CD1c-positive myeloid dendritic cell (primary cell): ENCODE measurements at regions not wholly inside any gene's neighbourhood (a gene's known extent, or its start where the extent isn't known, plus 50 kb on each side); places are given as distances from the start of the nearest gene placed in this dataset.

Source experiments
- DNase-seq: peaks from one replicate; pipeline ENCODE4 v3.0.0-alpha.2; 2016; ENCODE audit errors: extremely low spot score

DNA sequence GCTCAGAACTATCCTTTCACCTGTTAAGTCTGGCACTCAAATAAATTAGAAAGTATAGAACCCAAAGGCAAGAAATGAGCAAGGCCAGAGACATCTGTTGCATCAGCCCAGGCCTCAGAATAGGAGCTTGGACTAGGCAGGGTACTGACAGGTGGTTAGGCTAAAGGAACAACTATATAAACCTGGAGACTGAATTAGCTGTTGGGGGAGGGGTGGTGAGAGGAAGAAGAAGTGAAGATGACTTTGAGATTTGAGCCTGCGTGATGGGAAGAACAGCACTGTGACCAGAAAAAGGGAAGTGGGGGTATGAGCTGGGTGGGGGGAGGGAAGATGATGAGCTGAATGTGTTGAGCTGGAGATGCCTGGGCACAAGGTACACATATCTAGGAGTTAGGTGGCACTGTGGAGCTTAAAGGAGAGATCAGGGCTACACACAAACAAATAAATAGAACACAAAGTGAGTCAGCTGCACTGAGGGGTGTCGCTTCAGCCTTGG, 244.7 kb downstream of the PTEN start:
- peak; percentile 66 for DNase-seq

DNA sequence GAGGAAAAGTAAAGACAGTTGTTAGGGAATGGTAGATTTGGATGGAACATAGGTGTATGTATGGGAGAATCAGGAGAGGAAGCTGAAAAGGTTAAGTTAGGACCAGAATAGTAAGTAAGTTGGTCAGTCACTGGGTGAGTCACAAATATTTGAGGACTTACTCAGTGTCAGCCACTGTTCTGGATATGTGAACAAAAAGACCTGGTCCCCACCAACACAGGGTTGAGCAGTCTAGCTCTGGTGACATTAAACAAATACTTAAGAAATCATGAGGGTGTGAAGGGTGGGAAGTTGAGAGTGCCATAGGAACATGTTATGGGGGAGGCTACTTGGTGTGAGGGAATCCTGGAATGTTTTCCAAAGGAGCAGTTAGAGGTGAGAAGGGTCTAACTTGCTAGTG, 246.9 kb downstream of the PTEN start:
- DNase-seq: no peak

DNA sequence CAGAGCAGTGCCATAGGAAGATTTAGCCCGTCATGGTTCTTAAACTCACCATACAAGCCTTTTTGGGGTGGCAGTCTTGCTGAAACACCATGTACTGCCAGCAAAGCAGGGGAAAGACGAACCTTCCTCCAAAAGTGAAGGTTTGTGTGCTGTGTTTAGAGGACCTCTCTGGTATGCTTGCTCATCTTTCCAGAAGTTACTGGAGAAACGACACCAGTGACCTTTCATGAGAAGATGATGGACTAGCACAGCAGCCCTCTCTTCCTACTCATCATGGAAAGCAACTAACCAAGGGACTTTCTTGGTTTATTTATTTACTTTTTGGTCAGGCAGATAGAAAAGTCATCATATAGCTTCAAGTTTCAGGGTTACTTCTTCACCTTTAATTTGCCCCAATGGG, 247.4 kb downstream of the PTEN start:
- no peak for DNase-seq

DNA sequence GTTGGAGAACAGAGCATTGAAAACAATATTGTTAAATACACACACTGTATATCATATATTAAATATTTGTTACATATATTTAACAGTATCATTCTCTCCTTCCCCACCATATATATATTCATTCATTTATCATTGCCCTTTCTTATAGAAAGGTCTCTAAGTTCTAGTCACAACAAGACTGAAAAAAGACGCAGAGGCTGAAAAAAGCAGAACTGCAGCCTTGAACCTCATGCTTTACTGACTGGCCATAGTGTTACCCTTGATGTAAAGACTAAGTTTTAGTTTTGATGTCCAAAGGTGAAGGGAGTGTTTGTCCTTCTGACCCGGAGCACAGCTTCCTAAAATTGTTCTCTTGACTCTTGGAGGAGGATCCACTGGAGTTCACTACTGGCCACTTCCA, 247.9 kb downstream of the PTEN start:
- peak; percentile 35 for DNase-seq

- peak; percentile 25 for DNase-seq
Measured at GRCh38 chr10:88113232-88113631, 249.8 kb downstream of the PTEN start.

- no peak for DNase-seq
Measured at GRCh38 chr10:88113657-88114272, 250.3 kb downstream of the PTEN start.

DNA sequence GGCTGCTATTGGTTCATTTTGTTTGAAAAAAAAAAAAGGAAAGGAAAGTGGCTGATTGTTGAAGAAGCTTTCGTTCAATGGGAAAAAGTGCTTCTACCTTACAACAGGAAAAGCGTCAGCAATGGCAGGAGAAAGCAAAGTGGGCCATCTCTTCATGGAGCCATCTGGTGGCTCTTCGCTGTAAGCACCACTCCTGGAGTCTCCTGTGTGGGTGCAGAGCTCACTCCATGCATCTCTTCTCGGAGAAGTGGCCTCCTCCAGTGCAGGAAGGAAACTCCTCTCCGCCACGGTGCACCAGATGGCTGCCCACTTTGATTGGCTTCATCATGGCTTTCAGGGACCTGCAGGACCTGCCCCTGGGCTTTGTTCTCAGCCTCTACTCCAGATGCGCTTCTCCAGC, 250.9 kb downstream of the PTEN start:
- DNase-seq: peak; percentile 64

- no peak for DNase-seq
Measured at GRCh38 chr10:88115407-88115806, 252.0 kb downstream of the PTEN start.

- no peak for DNase-seq
Measured at GRCh38 chr10:88115968-88116367, 252.5 kb downstream of the PTEN start.

DNA sequence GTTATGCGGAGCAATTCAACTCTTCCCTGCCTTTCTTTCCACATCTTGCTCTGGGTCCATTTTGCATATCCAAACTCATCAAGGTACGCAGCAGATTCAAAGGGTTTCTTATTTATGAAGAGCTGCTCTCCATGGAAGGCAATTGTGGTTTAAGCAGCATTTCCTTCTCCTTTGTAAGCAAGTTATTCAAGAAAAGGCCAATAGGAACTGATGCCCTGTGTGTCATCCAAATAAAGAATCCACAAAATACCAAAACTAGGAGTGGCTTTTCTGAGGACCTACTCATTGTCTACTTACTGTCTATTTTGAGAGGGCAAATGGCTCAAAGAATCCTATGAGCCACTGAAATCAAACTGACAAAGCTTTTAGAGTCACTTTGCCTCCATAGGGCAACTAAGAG, 253.1 kb downstream of the PTEN start:
- peak; percentile 50 for DNase-seq

DNA sequence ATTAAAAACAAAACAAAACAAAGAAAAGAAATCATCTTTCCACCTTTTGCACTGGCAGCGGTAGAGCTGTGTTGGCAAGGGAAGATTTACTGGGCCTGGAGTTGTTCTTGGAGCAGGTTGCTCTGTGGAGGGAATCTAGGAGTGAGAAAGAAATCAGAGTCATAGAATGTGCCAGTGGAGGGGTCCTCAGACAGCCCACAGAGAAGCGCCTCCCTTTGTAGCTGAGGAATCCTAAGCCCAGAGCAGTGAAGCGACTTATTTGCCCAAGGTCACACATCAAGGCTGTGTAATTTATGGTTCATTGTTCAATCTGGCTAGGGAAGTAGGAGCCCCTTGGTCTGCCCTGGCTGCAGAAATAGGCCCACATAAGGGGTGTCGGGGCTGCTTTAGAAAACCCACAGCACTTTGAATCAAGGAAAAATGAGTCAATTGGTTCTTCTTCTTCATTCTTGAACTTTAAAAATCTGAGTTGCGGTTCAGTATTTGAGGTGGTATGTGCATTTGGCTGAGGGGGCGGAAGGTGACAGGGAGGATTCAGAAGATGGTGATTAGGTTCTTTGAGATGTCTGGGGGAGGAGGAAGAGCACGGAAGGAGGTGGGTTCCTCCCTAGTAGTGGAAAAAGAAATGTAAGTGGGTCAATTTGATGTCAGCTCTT, 253.7 kb downstream of the PTEN start:
- peak; percentile 51 for DNase-seq

- peak; percentile 50 for DNase-seq
Measured at GRCh38 chr10:88117869-88118632, 254.6 kb downstream of the PTEN start.

DNA sequence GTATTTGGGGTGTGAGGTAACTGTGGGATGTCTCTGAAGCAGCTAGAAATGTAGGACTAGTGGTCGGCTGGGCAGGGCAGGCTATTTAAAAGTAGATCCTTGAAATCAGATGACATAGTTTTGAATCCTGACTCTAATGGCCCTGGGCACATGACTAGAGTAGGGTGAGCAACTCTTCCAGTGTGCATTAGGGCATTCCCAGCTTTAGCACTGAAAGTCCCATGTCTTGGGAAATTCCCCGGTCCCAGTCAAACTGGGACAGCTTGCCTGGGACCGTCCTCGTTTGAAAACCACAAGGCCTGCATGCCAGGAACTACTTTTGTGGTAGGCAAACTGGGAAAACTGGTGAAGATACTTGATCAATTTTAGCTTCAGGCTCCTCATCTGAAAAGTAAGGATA, 255.3 kb downstream of the PTEN start:
- no peak for DNase-seq

GRCh38 chr10:88119160-88119559, 255.7 kb downstream of the PTEN start:
- DNase-seq: no peak

DNA sequence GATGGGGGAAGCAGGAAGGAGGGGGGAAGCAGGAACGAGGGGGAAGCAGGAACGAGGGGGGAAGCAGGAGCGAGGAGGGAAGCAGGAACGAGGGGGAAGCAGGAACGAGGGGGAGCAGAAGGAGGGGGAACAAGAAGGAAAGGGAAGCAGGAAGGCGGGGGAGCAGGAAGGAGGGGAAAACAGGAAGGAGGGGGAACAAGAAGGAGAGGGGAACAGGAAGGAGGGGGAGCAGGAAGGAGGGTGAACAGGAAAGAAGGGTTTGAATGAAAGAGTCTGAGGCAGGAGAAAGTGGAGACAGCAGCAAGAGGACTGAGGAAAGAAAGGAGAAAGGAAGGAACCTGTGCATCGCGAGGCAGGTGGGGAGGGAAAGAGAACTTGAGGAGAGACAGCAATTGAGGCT, 256.6 kb downstream of the PTEN start:
- DNase-seq: no peak

- DNase-seq: peak; percentile 64
Measured at GRCh38 chr10:88120599-88121333, 257.3 kb downstream of the PTEN start.

DNA sequence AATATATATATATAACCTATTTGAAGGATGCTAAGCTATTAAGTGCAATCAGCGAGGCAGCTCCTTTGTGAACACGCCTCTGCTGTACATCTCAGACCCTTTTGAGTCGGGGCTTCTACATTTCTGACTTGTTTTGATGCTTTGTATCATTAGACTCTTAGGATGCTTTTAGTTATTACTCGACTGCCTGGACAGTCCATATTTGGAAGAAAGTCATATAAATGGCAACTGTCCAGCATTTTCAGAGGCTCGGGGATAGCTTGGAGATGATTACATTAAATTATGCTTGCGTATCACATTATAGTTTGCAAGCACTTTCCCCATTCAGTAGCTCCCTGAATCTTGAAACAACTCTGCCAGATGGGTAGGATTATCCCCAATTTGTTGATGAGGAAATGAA, 257.9 kb downstream of the PTEN start:
- no peak for DNase-seq

GRCh38 chr10:88122145-88122544, 258.7 kb downstream of the PTEN start:
- DNase-seq: no peak

DNA sequence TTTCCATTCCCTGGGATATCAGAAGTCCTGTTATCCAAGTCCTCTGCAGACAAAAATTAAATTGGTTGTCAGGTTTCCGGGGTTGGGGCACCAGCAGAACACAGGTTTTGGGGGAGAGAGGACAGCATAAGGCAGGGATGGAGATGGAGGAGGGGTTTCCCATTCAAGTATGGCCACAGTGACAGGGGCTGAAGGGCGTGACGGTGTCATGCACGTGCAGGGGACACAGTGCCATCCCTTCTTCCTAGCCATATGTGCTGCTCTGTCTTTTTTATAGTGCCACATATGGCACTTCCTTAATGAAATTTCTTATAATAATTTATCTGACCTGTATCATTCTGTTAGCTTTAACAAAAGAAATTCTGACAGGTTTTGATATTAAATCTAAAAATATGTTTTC, 259.2 kb downstream of the PTEN start:
- no peak for DNase-seq

DNA sequence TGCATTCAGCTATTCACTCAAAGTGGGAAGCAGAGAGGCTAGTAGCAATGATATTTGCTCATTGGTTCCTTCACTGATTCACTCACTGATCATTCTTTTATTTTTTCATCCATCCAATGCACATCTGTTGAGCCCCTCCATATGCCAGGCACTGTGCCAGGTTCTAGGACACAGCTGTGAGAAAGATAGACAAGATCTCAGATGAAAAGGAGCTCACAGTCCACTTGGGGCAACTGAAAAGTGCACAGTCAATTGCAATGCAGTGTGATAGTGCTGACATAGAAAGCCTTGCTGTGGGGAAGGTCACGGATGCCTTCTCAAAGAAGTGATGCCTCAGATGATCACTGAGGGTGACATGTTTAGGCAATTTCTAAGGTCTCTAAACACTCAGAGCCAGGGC, 262.3 kb downstream of the PTEN start:
- DNase-seq: no peak

DNA sequence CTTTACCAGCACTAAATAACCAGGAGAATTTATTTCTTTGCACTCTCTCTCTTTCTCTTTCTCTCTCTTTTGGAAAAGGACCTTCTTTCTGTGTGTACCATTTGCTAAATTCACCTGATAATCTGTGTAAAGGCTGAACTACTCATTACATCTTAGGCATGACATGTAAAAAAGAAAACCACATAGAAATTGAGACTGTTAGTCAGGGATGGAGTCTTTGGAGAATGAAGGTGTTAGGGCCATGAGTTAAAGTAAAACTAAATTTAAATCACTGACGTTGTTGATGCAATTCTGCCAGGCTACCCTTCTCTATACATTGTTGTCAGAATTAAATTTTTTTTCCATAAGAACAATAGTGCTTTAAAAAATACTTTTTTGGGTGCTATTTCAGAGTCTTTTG, 263.3 kb downstream of the PTEN start:
- no peak for DNase-seq

- DNase-seq: peak; percentile 69
Measured at GRCh38 chr10:88127269-88127668, 263.8 kb downstream of the PTEN start.
